ENCODE measurements at regions not wholly inside any gene's neighbourhood (a gene's known extent, or its start where the extent isn't known, plus 50 kb on each side); places are given as distances from the start of the nearest gene placed in this dataset.
"Not testable (repeated sequence)": the region's sequence is repeated elsewhere in the genome, so short reads cannot be mapped to it uniquely, and the experiment has no call there.

- DNase-seq: no peak
- H3K4me3 Mint-ChIP-seq (ENCODE audit: unreplicated experiment): no peak overlapping the region
- no peaks in the 10 kb centered on the region for H3K9me3 Mint-ChIP-seq (ENCODE audit: unreplicated experiment)
- no peak overlapping the region for H3K27ac Mint-ChIP-seq (ENCODE audit: unreplicated experiment)
- H3K36me3 Mint-ChIP-seq (ENCODE audit: unreplicated experiment): no peaks in the 10 kb centered on the region
- TF ChIP-seq CTCF (IDR thresholded peaks at IDR 0.05; ENCODE audit: partially characterized antibody, unreplicated experiment): no peak
- no peaks in the 10 kb centered on the region for H3K27me3 Mint-ChIP-seq (ENCODE audit: unreplicated experiment)
- H3K4me1 Mint-ChIP-seq (ENCODE audit: low read depth, unreplicated experiment): no peaks in the 10 kb centered on the region
Measured at GRCh38 chr5:91925249-91925648, 542.1 kb upstream of the ARRDC3 start.

GRCh38 chr5:91917037-91917814, 534.1 kb upstream of the ARRDC3 start:
- peaks cover 10% of the 10 kb centered on the region for H3K36me3 Mint-ChIP-seq (ENCODE audit: unreplicated experiment)
- not testable (repeated sequence) for H3K27me3 Mint-ChIP-seq (ENCODE audit: unreplicated experiment); H3K4me3 Mint-ChIP-seq (ENCODE audit: unreplicated experiment); H3K9me3 Mint-ChIP-seq (ENCODE audit: unreplicated experiment); DNase-seq; H3K27ac Mint-ChIP-seq (ENCODE audit: unreplicated experiment); H3K4me1 Mint-ChIP-seq (ENCODE audit: low read depth, unreplicated experiment)

GRCh38 chr5:91910655-91911054, 527.5 kb upstream of the ARRDC3 start:
- no peak overlapping the region for H3K4me3 Mint-ChIP-seq (ENCODE audit: unreplicated experiment)
- no peaks in the 10 kb centered on the region for H3K4me1 Mint-ChIP-seq (ENCODE audit: low read depth, unreplicated experiment)
- H3K27me3 Mint-ChIP-seq (ENCODE audit: unreplicated experiment): peaks cover 1% of the 10 kb centered on the region
- H3K9me3 Mint-ChIP-seq (ENCODE audit: unreplicated experiment): no peaks in the 10 kb centered on the region
- no peak for DNase-seq
- no peaks in the 10 kb centered on the region for H3K36me3 Mint-ChIP-seq (ENCODE audit: unreplicated experiment)
- no peak overlapping the region for H3K27ac Mint-ChIP-seq (ENCODE audit: unreplicated experiment)
- no peak for TF ChIP-seq CTCF (IDR thresholded peaks at IDR 0.05; ENCODE audit: partially characterized antibody, unreplicated experiment)

- DNase-seq: no peak
- Mint-ChIP-seq H3K9me3 (ENCODE audit: unreplicated experiment) (no peaks in the 10 kb centered on the region), H3K27me3 (ENCODE audit: unreplicated experiment) (peaks cover 1% of the 10 kb centered on the region), H3K36me3 (ENCODE audit: unreplicated experiment) (no peaks in the 10 kb centered on the region), H3K4me1 (ENCODE audit: low read depth, unreplicated experiment) (no peaks in the 10 kb centered on the region), H3K27ac (ENCODE audit: unreplicated experiment) (no peak overlapping the region), H3K4me3 (ENCODE audit: unreplicated experiment) (no peak overlapping the region)
- no peak for TF ChIP-seq CTCF (IDR thresholded peaks at IDR 0.05; ENCODE audit: partially characterized antibody, unreplicated experiment)
Measured at GRCh38 chr5:91910247-91910646, 527.1 kb upstream of the ARRDC3 start.

GRCh38 chr5:91906494-91906893, 523.4 kb upstream of the ARRDC3 start:
- Mint-ChIP-seq H3K4me1 (ENCODE audit: low read depth, unreplicated experiment) (no peaks in the 10 kb centered on the region), H3K4me3 (ENCODE audit: unreplicated experiment) (no peak overlapping the region), H3K36me3 (ENCODE audit: unreplicated experiment) (no peaks in the 10 kb centered on the region), H3K27me3 (ENCODE audit: unreplicated experiment) (peaks cover 1% of the 10 kb centered on the region), H3K9me3 (ENCODE audit: unreplicated experiment) (no peaks in the 10 kb centered on the region), H3K27ac (ENCODE audit: unreplicated experiment) (no peak overlapping the region)
- no peak for TF ChIP-seq CTCF (IDR thresholded peaks at IDR 0.05; ENCODE audit: partially characterized antibody, unreplicated experiment)
- DNase-seq: no peak

All from glutamatergic neuron (in vitro differentiated cells).